Left cardiac atrium (tissue), 4 donors: ENCODE measurements at regions not wholly inside any gene's neighbourhood (a gene's known extent, or its start where the extent isn't known, plus 50 kb on each side); places are given as distances from the start of the nearest gene placed in this dataset.
"Not testable (repeated sequence)": the region's sequence is repeated elsewhere in the genome, so short reads cannot be mapped to it uniquely, and the experiment has no call there.

ENCODE experiments used
- ATAC-seq, 2 donors: fragments of 200-7000 bp; cut with Tn5 transposase; one replicate each; pipeline ENCODE4 v1.9.1; 2020; ENCODE audit warnings: mild to moderate bottlenecking in 2 of 2, moderate library complexity in 2 of 2
- DNase-seq: peaks from one replicate; pipeline ENCODE4 v3.0.0-alpha.2; 2020
- intact Hi-C, 2 donors: fragments of 100-400 bp; cut with DNase I; formaldehyde crosslinking; loops; one replicate each; pipeline versions ENCODE4 v1.14.1 to v1.15.1; 2022 to 2023
- donor health status: DM: no; HTN: yes; CAD: no.
- donor health status: DM: no; HTN: yes; CAD: no; lungs with severe emphysema.
- donor health status: DM: yes; HTN: yes; CAD: no.
- donor health status: Dilated cardiomyopathy.

DNA sequence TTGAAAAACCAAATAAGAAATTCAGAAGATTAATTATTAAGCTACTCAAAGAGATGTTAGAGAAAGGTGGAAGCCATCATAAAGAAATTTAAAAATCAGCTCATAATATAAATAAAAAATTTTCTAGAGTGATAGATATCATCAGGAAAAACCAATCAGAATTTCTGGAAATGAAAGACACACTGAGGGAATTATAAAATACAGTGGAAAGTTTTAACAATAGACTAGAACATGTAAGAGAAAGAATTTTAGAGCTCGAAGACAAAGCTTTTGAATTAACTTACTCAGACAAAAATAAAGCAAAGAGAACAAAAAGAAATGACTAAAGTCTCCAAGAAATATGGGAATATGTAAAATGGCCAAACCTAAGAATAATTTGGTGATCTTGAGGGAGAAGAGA lies 1926.9 kb upstream of the RAG2 start:
- intact Hi-C loops: no loop called here
- DNase-seq (no peak), ATAC-seq (no peak)

DNA sequence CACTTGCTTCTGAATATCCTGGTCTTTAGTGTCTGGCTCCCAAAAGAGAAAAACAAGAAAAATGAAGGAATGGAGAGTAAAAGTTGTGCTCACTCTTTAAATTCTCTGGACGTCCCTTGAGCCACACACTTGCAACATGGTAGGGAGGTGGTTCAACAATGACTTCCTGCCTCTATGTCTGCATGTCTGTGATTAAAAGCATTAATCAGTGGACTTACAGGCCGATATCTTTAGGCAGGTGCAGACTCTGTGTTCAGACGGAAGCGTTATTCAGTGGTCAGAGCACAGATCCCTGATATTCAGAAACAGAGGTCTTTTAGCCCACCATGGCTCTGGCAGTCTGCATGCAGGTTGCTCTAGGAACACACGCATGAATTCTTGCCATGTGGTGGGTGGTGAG lies 1920.0 kb upstream of the RAG2 start:
- intact Hi-C loops: no loop called here
- ATAC-seq: no peak
- DNase-seq: no peak

DNA sequence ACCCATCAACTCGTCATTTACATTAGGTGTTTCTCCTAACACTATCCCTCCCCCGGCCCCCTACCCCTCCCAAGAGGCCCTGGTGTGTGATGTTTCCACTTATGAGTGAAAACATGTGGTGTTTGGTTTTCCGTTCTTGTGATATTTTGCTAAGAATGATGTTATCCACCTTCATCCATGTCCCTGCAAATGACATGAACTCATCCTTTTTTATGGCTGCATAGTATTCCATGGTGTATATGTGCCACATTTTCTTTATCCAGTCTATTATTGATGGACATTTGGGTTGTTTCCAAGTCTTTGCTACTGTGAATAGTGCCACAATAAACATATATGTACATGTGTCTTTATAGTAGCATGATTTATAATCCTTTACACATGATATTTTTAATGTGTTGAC lies 1914.8 kb upstream of the RAG2 start:
- DNase-seq, ATAC-seq, intact Hi-C loops: not testable (repeated sequence)

DNA sequence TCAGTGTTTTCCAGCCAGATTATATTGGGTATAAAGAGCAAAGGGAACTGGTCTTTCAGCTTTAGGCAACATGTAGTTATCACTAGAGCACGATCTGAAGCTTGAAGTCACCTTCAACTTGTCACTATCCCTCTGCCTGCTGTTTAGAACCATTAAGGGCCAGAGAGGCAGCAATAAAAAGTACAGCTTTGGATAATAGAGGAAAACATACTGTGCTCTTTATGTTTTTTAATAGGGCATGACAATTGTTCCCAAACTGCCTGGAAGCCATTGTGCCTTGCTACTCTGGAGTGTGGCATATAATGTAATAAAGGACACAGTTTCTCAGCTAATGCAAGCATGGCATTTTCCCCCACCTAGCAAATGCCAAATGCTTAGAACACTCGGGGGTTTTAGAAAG lies 1912.0 kb upstream of the RAG2 start:
- DNase-seq (no peak), ATAC-seq (no peak)
- intact Hi-C loops: no loop called here

DNA sequence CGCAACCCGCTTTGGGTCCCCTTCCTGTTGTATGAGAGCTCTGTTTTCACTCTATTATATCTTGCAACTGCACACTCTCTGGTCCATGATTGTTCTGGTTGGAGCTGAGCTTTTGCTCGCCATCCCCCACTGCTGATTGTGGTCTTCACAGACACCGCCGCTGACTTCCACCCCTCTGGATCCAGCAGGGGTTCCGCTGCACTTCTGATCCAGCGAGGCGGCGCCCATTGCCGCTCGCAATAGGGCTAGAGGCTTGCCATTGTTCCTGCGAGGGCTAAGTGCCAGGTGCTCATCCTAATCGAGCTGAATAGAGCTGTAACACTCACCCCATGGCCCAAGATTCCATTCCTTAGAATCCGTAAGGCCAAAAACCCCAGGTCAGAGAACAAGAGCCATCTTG lies 1905.8 kb upstream of the RAG2 start:
- DNase-seq (no peak), ATAC-seq (no peak)
- intact Hi-C loops: no loop called here

DNA sequence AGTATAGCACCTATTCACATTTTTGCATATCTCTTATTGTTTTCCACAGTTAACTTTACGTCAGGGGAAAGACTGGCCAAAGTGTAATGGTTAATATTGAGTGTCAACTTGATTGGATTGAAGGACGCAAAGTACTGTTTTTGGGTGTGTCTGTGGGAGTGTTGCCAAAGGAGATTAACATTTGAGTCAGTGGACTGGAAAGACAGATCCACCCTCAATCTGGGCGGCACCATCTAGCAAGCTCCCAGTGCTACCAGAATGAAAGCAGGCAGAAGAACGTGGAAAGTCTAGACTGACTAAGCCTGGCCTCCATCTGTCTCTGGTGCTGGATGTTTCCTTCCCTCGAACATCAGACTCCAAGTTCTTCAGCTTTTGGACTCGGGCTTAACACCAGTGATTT lies 1900.7 kb upstream of the RAG2 start:
- ATAC-seq (no peak), DNase-seq (no peak)
- intact Hi-C loops: no loop called here

DNA sequence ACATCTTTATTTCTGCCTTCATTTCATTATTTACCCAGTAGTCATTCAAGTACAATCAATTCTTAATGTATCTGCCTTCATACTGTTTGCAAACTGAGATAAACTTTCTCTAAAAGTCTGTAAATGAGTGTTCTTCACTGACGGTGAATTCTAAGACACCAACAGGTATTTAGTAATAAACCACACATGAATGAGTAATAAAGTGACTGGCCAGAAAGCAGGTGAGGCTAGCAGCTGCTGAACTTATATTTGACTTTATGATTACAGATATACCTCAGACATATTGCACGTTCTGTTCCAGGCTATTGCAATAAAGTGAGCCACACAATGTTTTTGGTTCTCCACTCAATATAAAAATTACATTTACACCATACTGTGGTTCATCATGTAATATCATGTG lies 1894.0 kb upstream of the RAG2 start:
- intact Hi-C loops: no loop called here
- DNase-seq (no peak), ATAC-seq (no peak)

DNA sequence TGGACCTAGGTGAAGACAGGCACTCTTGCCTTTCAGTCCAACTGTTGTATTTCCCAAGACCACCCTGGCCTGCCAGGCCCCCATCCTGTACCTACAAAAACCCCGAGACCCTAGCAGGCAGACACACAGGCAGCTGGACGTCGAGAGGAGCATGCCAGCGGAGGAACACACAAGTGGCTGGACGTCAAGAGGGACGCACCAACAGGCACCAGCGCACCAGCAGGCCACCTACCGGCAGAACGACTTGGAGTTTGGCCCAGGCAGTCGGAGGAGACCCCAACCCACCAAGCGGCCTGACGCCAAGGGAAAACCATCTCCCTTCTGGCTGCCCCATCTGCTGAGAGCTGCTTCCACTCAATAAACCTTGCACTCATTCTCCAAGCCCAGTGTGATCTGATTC lies 1883.4 kb upstream of the RAG2 start:
- intact Hi-C loops: no loop called here
- DNase-seq: no peak
- no peak for ATAC-seq

DNA sequence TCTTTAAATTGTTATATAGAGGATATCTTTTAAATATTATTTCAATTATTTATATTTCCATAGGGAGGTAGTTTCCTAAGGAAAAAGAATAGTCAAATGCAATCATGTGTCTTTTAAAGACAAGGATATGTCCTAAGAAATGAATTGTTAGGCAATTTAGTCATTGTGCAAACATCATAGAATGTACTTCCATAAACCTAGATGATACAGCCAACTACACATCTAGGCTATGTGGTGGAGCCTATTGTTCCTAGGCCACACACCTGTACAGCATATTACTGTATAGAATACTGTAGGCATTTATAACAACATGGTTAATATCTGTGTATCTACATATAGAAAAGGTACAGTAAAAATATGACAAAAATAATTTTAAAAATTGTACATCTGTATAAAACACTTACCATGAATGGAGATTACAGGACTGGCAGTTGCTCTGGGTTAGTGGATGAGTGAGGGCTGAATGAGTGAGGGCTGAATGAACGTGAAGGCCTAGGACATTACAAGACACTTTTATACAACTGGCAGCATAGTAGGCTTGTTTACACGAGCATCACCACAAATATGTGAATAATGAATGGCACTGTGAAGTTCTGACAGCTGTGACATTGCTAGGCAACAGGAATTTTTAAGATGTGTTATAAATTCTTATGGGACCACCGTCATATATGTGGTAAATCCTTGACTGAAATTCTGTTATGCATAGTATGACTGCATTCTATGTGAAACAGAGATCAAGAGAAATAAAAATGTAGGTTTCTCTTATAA lies 1879.0 kb upstream of the RAG2 start:
- intact Hi-C loops: no loop called here
- no peak for DNase-seq
- no peak for ATAC-seq

DNA sequence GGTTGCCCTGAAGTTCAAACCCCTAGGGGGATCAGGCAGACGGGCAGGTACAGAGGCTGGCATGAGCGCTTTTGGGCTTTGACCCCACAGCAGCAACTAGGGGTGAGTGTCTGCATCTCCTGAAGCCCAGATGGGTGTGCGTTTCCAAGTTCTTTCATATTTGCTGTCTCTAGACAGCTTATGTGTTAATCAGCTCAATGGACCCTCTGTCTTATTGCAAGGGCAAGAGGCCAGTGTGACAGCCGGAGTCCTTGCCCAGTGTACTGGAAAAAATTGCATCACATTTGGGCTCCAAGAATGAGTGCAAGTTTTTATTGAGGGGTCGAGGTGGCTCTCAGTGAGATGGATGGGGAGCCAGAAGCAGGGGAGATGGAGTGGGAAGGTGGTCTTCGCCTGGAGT lies 1863.7 kb upstream of the RAG2 start:
- DNase-seq (peak; percentile 39), ATAC-seq (peak; percentile 57 to 70)

DNA sequence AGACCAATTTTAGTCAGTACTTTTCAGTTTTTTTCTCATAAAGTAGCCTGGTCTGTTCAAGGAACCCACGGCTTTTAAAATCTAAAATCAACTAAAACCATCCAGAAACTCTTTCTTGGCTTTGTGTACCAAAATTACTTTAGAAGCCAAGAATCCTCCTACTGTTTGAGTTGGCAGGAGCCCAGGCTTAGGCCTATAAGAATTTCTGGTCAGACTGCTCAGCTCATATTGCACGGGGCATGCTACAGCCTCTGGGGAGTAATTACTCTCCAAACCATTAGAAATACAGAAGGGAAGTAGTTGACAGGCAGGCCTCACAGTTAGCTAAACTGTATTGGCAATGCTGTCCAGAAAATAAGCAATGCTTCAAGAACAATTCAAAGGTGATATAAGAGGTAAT lies 1862.9 kb upstream of the RAG2 start:
- ATAC-seq (peak; percentile 86 to 96), DNase-seq (peak; percentile 59)
- intact Hi-C loops: no loop called here

More for the DNA sequence above, 1863.7 kb upstream of the RAG2 start:
- intact Hi-C loops: no loop called here

DNA sequence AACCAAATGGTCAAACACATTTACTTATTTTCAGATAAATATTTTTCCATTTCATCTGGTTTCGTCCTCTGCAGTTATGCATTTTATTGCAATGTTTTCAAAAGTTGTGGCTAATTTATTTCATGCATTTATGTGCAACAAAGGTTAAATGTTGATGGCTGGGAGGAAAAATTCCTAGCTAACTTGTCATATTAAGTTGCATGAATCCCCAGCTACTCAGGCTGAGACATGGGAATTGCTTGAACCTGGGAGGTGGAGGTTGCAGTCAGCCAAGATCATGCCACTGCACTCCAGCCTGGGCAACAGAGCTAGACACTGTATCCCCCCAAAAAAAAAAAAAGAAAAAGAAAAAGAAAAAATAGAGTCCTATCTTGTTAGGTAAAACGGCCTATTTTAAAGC lies 1862.4 kb upstream of the RAG2 start:
- DNase-seq (no peak), ATAC-seq (peak in 1 of 2 donors; percentile 52)
- intact Hi-C loops: no loop called here

DNA sequence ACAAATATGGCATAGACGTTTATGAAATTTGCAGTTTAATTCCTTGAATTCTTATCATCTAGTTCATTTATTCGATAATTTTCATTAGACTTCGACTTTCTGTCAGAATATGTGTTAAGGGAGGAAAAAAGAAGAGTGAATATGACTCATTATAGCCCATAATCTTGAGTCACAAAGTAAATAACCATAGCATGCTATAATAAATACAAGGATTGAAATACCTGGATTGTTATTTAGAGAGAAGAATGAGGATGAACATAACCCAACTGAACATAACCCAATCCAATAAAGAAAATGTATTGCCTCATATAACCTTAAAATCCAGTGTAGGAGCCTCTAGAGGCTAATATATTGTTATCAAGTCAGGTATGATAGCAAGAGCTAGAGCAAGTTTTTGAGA lies 1858.3 kb upstream of the RAG2 start:
- intact Hi-C loops: no loop called here
- DNase-seq (no peak), ATAC-seq (no peak)

DNA sequence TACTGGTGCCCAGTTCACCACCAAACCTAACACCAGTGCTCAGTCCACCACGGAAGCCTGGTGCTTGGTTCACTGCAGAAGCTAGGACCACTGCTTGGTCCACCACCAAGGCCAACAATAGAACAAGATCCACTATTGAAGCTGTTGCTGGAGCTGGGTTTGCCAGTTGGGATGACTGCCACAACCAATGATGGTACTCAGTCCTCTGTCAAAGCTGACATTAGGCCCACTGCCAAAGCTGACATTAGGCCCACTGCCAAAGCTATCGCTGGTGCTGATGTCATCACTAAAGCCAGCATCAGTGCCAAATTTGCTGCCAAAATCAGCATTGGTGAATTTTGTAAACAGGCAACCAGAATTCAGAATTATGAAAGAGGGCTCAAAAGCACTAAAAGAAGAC lies 1850.2 kb upstream of the RAG2 start:
- ATAC-seq (no peak), DNase-seq (peak; percentile 46)
- intact Hi-C loops: no loop called here

DNA sequence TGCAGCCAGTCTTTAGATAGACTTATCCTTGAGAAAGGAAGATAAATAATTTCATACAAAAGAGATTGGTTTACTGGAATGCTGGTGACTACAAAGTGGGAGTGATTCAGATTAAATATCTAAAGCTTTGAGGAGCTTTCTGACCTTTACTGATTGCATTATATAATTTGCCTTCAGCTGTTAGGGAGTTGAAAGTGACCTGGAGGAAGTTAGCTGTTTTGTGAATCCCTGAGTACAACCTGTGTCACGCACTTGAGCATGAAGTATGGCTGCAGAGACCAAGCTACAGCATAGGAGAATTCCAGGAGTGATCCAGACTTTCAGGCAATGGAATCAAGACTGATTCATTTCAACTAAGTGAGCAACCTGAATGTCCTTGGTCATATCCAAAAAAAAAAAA lies 1848.3 kb upstream of the RAG2 start:
- no peak for DNase-seq
- intact Hi-C loops: no loop called here
- ATAC-seq: no peak

DNA sequence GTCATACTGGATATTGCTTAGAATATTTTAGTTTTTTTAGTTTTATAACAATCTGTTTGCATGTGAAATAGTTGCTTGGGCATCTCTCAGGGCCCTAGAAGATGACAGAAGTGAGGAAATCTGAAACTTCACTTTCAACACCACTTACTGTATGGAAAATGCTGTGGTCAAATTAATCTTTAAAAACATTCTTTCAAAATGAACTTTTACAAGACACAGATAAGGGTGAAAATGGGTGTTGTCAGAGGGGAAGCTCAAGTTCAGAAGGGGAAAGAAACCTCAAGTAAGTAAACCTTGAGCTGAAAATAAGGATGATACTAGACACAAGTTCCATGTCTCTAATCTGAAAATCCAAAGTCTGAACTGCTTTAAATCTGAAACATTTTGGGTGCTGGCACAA lies 1840.1 kb upstream of the RAG2 start:
- DNase-seq (no peak), ATAC-seq (no peak)
- intact Hi-C loops: no loop called here

DNA sequence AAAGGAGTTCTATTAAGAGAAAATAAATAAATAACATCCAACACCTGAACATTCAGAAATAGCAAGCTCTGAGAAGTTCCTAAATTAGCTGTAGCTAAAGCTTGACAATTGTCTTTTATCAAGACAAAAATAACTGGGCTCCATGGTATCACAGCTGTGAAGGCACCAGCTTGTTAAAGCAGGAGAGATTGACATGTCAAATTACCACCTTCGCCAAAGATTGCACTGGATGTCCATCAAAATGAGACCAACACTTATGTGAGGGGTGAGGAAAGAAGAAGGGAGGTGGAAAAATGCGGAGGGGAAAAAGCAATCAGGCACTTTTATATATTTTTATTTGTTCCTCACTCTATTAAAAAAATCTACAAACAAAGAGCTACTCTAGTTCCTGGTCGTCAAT lies 1827.5 kb upstream of the RAG2 start:
- ATAC-seq (no peak), DNase-seq (no peak)
- intact Hi-C loops: no loop called here

DNA sequence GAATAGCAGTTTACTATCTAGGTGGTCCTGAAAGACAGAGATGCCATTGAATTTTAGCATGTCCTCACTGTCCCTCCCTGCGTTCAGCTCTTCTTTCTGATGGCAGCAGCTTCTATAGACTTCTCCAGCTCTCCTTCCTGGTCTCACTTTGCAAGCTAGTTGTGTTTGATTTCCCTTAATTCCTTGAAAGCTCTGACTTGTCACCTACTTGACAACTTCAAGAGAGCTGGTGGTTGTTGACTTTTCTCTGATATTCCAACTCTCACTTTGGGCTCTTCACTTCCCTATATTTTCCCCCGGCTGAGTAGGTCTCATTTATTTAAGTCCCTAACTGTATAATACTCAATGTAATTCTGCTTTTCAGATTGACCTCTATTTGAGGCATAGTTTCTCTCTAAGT lies 1825.0 kb upstream of the RAG2 start:
- intact Hi-C loops: no loop called here
- no peak for ATAC-seq
- DNase-seq: no peak

DNA sequence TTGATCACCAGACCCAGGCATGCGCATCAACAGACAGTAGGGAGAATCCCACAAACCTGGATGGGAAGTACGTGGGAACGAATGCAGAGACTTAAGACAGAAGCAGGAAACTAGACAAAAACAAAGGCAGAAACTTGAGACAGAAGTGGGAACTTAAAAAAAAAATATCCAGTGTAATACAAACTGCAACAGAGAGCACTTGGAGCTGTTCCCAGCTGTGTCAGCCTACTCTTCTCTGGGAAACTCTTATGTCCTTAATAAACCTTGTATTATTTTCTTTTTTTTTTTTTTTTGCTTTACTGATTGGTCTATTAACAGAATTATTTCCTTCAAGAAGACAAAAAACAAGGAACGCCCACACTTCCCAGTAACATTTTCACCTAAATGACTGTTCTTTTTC lies 1818.1 kb upstream of the RAG2 start:
- ATAC-seq (no peak), DNase-seq (no peak)
- intact Hi-C loops: no loop called here

DNA sequence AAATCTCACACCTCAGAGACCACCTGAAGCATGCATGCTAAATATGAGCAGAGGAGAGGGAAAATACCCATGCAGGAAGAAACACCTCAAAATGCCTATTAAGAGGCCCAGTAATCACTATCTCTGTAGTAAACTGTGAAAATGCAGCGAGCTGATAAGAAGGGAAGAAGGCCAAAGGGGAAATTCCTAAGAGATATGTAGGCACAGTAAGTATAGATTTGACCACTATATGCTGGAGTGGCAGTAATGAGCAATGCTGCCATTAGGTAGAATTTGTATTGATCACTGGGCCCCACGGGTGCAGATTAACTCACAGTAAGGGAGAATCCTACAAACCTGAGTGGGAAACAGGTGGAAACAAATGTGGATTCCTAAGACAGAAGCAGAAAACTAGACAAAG lies 1813.1 kb upstream of the RAG2 start:
- intact Hi-C loops: no loop called here
- DNase-seq: no peak
- ATAC-seq: no peak

DNA sequence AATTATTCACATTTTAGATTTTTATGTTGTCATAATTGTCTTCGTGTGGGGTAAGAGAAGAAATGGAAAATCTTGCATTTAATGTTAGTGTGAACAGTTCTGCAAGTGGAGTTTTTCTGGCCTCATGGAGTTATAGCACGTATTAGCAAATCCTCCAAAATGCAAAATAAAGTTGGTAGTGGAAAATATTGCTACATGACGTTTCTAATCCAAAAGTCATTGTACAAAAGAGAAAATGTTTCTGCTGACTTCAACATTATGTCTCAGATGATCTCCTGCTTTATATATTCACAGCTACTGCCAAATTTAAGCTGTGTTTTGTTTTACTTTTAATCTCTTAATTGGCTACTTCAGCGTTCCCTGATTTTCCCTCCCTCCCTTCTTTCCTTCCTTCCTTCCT lies 1804.0 kb upstream of the RAG2 start:
- DNase-seq (no peak), ATAC-seq (no peak)
- intact Hi-C loops: no loop called here

DNA sequence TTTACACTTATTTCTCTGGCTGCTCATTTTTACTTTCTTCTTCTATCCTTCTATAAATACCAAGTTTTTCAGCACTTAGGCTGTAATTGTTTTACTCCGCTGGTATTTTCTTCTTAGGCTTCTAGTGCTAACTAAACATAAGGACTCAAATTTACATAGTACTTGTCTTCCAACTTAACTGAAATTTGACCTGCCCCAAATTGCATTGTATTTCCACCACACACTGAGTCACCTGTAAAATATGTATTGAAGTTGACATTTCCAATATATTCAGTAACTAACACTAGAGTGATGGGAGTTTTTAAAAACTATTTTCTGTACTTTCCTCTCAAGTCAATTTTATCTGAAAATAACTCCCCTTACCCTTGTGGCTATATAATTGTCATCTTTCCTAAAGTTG lies 1794.1 kb upstream of the RAG2 start:
- no peak for ATAC-seq
- no peak for DNase-seq
- intact Hi-C loops: no loop called here
